ENCODE measurements at regions not wholly inside any gene's neighbourhood (a gene's known extent, or its start where the extent isn't known, plus 50 kb on each side); places are given as distances from the start of the nearest gene placed in this dataset.

DNA sequence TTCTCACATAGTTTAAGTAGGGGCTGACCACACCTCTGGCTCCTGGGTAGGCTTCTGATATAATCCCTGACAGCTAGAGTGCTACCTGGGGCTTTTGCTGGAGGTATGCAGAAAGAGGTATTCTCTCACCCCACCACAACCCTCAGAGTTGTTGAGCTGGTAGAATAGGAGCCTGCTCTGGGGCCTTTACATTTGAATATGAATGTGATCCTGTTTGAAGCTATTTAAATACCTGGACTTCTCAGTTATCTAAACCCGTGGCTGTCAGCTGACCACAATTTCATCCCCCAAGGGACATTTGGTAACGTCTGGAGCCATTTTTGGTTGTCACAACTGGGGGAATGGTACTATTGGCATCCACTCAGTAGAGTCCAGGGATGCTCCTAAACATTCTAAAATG is 669.1 kb downstream of the SATB2 start:
- no peak for DNase-seq

GRCh38 chr2:198782734-198783133 is 675.0 kb downstream of the SATB2 start:
- DNase-seq = no peak

DNA sequence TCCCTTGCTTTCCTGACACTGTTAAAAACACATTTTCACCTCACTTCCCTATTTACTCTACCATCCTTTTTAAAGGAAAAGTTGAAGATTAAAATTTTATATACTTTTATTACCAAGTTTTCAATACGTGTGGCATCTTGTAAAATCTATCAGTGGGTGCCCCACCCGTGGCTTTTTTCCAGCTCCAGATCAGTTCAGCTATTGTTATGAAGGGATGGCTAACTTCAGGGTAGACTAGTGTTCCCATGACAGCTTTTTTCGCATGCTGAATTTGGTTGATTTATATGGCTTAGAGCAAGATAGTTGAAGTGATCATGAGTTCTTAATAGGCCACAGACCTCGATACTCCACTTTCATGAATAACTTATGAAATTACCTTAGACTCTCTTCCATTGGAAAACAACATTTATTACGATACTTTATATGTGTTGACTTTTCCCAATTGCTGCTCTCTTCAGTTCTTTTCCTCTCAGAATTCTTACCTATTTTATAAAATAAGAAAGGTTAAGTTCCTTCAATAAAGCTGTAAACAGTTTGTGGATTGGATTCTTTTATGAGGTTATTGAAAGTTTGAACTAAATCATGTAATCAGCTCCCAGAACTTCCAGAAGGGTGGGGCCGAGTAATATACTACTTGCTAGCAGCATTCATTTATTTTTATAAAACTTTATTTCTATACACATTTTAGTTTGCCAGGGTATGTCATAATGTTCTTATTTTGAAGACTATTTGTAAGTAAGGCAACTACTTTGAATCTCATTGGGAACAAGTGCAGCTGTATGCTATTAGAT is 680.9 kb downstream of the SATB2 start:
- DNase-seq = no peak

- DNase-seq = no peak
These were observed 682.0 kb downstream of the SATB2 start for GRCh38 chr2:198775737-198776136.

GRCh38 chr2:198774576-198774975 is 683.2 kb downstream of the SATB2 start:
- no peak for DNase-seq

GRCh38 chr2:198767694-198768093 is 690.0 kb downstream of the SATB2 start:
- no peak for DNase-seq

DNA sequence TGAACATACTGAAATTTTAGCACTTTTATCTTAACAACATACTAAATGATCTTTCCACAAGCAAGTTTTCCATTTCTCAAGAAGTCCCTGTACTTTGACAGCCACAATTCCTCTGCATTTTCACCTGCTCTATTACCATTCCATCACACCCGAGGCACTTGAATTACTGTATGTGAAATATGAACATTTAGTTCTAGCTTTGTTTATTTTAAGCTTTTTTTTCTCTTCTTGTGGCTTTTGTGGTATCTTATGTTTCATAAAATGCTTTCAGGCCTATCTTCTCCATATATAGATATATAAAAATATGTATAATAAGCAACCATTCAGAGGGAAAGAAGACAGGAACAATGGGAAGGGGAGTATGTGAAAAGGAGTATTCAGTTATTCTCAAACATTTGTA is 693.9 kb downstream of the SATB2 start:
- DNase-seq = no peak

DNA sequence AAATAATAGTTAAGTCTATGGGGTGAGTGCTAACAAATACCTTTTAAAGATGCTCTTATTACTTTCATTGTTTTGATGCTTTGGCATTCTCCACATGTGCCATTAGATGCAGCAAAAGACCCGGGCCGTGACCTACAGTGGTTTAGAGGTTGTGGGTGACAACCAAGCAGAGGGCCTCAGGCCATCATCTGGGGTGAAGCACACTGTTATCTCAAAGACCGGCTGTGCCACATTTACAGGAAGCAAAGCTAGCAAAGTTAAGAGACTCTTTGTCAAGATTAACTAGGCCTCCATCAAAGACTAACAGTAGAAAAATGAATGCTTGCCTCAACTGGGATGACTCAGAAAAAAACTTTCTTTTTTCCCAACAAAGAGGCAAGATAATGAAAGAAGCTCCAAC is 695.3 kb downstream of the SATB2 start:
- no peak for DNase-seq

- DNase-seq = no peak
These were observed 700.7 kb downstream of the SATB2 start for GRCh38 chr2:198757069-198757468.

- DNase-seq = no peak
These were observed 701.6 kb downstream of the SATB2 start for GRCh38 chr2:198756166-198756565.

- no peak for DNase-seq
These were observed 704.6 kb downstream of the SATB2 start for GRCh38 chr2:198753101-198753500.

DNA sequence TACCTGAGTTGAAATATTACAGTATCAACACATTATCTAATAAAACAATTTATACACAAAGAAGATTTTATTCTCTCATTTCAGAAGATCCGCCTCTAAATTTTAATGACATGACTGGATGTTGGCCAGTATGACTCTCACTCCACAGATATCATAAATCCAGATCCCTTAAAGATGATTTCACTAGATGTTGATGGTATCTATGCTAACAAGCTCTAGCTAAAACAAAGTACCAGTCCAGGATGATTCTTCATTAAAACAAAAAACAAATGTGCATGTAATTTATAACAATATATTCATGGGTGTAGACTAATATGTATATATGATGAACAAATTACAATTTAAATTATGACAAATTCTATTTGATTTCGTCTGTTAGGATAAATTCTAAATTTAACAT is 708.4 kb downstream of the SATB2 start:
- no peak for DNase-seq

GRCh38 chr2:198731842-198732399 is 725.8 kb downstream of the SATB2 start:
- no peak for DNase-seq

DNA sequence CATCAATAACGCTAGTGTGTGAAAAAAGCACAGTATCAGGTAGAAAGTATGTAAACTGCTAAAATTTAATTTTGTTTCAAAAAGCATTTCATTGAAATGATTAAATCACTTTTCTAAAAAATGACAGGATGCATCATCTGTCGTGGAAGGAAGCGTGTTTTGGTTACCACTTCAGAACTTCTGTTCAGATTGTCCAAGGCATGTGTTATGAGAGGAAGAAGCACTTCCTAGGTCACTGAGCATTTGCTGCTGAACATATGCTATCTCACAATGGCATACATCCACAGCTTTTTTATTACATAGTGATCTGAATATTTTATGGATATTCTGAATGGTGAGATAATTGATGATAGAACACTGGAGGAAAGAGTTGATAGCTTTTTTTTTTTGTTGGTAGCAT is 737.5 kb downstream of the SATB2 start:
- no peak for DNase-seq

DNA sequence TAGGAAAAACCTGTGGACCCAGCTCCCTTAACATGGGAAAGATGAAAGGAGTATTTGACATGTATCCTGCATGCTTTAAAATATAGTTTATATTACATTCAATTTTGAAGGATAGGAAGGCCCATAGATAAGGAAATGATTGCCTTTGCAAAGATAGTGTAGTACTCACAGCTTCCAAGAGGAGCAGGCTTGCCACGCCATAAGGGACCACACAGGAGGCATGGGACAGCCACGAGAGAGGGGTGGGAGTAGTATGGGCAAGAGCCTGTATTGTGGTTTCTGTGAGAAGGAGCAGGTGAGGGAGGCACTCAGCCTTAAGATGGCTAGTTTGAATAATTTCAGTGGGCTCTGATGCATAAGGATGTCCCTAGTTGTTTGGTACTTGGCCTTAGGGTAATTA is 740.3 kb downstream of the SATB2 start:
- no peak for DNase-seq

GRCh38 chr2:198715302-198715835 is 742.4 kb downstream of the SATB2 start:
- no peak for DNase-seq

DNA sequence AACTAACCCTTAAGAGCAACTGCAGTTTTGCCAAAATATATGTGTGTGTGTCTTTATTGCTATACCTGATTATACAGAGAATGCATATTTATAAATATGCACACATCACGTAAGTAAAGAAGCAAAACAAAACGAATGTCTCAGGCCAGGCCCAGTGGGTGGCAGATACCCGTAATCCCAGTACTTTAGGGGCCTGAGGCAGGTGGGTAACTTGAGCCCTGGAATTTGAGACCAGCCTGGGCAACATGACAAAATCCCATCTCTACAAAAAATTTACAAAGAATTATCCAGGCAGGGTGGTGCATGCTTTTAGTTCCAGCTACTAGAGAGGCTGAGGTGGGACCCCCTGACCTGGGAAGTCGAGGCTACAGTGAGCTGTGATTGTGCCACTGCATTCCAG is 745.3 kb downstream of the SATB2 start:
- no peak for DNase-seq

DNA sequence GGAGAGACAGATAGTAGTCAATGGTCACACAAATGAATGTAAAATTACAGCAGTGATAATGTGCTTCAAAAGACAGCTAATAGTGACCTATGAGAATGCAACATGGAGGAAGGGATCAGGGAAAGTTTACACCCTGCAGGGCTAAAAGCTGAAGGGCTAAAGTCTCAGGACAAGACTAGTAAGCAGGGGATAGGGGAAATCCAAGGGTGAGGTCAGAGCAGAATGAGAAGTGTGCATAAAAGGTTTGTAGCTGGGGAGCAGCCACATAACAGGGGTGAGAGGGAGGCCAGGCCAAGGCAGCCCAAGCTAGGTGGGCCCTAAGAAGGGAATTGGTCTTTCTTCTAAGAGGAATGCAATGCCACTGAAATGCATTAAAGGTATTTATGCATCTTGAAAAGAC is 746.3 kb downstream of the SATB2 start:
- DNase-seq = no peak

DNA sequence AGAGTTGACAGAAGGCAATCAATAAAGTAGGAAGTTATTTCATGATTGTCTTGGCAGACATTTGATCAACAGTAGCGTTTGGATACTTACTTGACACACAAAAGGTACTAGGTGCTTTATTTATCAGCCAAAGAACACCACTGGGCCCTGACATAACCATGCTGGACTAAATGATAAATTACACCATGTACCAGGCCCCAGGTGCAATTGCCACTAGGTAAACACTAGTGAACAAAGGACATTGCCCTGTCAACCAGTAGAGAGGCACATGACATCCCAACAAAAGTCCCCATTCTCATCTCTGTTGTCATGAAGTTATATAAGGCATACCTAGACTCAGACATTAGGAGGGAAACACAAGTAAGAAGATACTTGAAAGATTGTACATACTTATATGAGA is 747.2 kb downstream of the SATB2 start:
- no peak for DNase-seq

GRCh38 chr2:198706476-198707082 is 751.2 kb downstream of the SATB2 start:
- DNase-seq = no peak

DNA sequence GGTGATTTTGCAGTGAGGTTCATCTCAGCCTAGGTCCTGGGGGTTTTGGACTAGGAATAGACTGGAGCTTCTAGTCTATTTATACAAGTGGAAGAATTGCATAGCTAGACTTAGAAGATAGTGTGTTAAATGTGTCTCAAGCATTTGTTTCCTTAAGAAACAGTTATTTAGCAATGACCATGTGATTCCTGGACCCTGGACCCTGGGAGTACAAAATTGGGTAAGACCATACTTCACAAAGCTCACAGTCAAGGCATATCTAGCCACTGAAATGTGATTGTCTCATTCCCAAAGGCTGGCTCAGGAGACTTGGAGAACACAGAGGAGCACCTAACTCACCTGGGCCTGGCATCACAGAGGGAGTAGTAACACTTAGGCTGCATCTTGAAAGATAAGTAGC is 754.5 kb downstream of the SATB2 start:
- no peak for DNase-seq

DNA sequence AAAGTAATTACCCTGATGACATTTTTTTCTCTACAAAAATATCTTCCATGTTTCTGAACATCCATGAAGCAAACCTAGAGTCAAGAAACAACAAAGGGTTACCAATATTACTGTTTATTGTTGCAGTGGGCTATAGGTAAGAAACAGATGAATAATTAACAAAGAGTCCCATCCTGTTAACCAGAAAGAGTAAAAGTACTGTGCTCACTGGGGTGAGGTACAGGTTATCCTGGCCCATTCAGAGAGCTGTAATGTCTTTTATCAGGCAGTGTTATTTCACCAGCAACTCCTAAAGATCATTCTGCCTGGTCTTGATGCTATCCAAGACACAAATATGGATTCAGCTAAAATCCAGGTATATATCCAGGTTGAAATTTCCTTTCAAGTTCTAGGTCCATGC is 754.9 kb downstream of the SATB2 start:
- DNase-seq = no peak

GRCh38 chr2:198701481-198701880 is 756.3 kb downstream of the SATB2 start:
- DNase-seq = no peak

DNA sequence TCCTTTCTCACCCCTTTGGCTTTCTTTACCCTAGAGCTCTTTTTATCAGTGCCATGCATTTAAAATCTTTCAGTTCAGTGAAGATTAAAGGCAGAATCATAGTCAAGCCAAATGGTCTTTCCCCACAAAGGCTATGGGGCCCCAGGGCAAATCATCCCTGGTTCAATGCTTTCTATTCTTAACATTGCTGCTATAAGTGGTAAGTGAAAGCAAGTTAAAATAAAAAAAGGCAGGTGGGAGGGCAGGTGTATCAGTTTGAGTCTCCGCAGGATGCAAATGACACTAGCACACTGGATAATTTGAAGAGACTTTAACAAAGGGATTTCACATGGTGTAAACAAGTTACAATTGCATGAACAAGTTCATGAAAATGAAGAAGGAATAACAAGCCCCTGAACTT is 757.4 kb downstream of the SATB2 start:
- no peak for DNase-seq
